GM21529 (cell line): ENCODE measurements at regions not wholly inside any gene's neighbourhood (a gene's known extent, or its start where the extent isn't known, plus 50 kb on each side); places are given as distances from the start of the nearest gene placed in this dataset.
"Not testable (repeated sequence)": the region's sequence is repeated elsewhere in the genome, so short reads cannot be mapped to it uniquely, and the experiment has no call there.

Source experiments
- ATAC-seq: cut with Tn5 transposase; IDR thresholded peaks from one replicate; pipeline ENCODE4 v1.9.1; 2021; ENCODE audit not compliant: unreplicated experiment

- ATAC-seq = no peak
These were observed 662.5 kb downstream of the LUZP2 start for GRCh38 chr11:25159341-25159740.

GRCh38 chr11:25163421-25163820, 666.6 kb downstream of the LUZP2 start:
- no peak for ATAC-seq

DNA sequence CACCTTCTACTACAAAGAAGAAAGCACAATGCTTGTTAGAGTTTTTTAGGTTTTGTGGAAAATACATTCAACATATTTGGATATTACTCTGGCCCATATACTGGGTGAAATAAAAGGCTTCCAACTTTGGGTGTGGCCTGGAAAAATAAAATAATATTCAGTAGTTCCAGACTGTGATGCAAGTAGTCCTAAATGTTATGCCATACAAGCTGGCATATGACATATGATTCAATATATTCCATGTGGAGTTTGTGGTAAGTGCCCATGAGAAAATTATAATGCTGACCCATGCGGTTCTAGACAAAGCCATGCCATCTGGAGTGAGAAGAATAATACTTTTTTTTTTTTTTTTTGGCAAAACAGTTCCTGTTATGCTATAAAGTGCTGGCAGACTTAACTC, 683.3 kb downstream of the LUZP2 start:
- ATAC-seq = no peak

- ATAC-seq = no peak
These were observed 686.6 kb downstream of the LUZP2 start for GRCh38 chr11:25183411-25183810.

- ATAC-seq = no peak
These were observed 700.7 kb downstream of the LUZP2 start for GRCh38 chr11:25197515-25197914.

GRCh38 chr11:25198704-25199103, 701.9 kb downstream of the LUZP2 start:
- no peak for ATAC-seq

DNA sequence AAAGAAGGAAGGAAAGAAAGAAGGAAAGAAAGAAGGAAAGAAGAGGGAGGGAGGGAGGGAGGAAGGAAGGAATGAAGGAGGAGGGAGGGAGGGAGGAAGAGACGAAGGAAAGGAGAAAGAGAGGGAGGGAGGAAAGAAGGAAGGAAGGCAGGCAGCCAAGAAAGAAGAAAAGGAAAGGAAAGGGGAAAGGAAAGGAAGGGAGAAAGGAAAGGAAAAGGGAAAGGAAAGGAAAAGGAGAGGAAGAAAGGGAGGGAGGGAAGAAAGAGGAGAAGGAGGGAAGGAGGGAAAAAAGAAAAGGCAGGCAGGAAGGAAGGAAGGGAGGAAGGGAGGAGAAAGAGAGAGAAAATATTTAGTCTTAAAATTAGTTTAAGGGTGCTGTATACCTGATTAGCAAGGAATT, 704.1 kb downstream of the LUZP2 start:
- ATAC-seq = no peak

DNA sequence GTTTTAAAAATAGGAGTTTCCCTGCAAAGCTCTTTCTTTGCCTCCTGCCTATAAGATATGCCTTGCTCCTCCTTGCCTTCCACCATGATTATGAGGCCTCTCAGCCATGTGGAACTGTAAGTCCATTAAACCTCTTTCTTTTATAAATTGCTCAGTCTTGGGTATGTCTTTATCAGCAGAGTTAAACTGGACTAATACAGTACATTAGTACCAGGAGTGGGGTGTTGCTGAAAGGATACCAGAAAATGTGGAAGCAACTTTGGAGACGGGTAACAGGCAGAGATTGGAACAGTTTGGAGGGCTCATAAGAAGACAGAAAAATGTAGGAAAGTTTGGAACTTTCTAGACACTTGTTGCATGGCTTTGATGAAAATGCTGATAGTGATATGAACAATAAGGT, 709.9 kb downstream of the LUZP2 start:
- no peak for ATAC-seq

GRCh38 chr11:25211635-25212254, 714.9 kb downstream of the LUZP2 start:
- no peak for ATAC-seq

DNA sequence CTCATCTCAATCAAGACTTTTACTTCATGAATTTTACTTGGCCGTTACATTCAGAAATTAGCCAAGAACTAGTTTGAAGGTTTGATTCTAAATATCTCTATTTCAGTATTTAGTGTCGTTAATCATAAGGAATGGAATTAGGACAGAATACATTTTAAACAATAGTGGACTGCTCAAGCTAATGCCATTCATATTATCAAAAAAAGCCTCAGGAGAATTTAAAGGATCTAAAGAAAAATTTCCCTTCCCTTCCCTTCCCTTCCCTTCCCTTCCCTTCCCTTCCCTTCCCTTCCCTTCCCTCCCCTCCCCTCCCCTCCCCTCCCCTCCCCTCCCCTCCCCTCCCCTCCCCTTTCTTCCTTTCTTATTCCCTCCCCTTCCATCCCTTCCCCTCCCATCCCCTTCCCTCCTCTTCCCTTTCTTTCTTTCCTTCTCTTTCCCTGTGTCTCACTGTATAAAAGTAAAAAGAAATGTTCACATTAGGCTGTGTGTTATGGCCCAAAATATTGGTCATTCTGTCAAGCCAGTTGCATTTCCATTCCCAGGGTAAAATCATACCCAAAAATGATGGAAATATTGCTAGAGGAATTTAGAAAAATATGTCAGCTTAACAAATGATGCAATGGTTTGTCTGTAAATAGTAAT, 717.8 kb downstream of the LUZP2 start:
- no peak for ATAC-seq

DNA sequence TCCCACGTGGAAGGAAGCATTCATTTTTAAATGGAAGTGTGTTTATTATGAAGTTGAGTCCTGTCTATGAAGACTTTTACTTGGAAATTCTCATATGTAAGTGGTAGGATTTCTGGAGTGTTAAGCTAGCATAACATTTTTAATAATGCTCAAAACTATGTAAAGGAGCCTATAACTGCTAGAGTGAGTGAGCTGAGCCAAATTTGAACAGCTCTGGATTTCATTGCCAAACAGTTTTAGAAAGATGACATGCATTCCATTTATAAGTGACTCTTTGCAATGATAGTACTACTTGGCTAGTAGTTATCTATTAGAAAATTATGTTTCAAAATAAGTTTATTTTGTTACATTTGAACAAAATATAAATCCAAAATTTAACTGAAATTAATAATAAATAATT, 721.2 kb downstream of the LUZP2 start:
- ATAC-seq = no peak

DNA sequence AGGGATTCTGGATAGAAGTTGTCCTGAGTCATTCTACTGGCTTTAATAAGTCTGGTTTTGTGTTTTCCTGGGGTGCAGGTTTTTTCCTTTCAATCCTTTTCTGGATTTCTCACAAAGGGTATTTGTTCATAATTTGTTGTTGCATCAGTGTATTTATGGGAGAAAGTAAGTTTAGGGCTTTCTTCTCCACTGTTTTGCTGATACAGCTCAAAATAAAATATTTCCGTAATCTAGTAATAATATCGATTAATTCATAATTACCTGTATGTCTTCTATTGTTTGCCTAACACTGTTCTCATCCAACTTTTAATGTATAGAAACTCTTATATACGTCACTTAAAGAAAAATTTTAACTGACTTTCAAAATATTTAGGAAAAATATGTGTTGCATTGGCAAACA, 728.2 kb downstream of the LUZP2 start:
- ATAC-seq = no peak

GRCh38 chr11:25242928-25243327, 746.1 kb downstream of the LUZP2 start:
- no peak for ATAC-seq

- no peak for ATAC-seq
These were observed 747.3 kb downstream of the LUZP2 start for GRCh38 chr11:25244126-25244525.

GRCh38 chr11:25247336-25247735, 750.5 kb downstream of the LUZP2 start:
- ATAC-seq = no peak

DNA sequence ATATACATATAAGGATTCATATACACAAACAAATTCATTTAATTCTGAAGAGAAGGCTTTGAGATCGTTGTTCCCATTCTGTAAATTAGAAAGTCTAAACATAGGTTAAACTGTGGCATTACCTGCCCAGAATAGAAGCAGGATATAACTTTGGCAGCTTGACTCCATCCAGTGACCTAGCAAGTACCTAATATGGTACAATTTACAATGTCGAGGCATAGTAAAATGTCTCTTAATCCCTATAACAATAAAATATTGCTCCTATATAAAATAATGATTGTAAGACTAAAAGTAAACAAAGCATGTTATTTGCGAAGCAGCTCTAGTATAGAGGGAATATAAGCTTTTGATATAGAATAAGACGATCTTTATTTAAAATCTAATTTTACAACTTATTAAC, 756.0 kb downstream of the LUZP2 start:
- no peak for ATAC-seq

GRCh38 chr11:25263861-25264260, 767.0 kb downstream of the LUZP2 start:
- not testable (repeated sequence) for ATAC-seq

DNA sequence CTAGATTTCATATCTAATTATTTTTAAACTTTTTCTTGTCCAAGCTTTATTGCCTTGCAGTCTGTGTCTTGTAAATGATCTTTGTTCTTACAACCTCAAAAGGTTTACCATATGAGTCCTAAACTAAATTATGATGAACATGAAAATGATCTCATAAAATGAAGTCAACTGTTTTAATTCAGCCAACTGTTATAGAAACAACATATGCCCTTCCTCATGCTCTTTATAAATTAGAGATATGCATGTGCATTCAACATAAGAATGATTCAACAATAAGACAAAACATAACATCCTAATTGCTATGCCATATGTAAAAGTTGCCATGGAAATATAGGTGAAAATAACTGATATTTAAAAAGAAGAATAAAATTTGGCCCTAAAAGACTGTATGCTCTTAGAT, 774.4 kb downstream of the LUZP2 start:
- ATAC-seq = no peak

DNA sequence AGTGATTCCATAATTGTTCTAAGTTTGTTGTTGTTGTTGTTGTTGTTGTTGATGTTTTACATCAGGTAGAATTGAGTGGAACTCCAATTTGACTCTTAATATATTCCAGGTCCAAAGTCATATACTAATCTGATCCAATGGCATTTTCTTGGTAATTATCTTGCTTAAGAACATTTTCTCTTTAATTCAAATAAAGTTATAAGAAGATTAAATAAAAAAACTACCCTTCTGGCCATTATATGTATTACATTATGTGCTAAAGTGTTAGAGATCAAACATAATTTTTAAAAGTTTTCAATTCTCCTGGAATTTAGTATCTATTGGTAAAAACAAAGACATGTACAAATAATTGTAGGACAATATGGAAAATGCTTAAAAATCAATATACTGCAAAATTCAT, 775.4 kb downstream of the LUZP2 start:
- ATAC-seq = no peak

- not testable (repeated sequence) for ATAC-seq
These were observed 784.0 kb downstream of the LUZP2 start for GRCh38 chr11:25280821-25281220.

GRCh38 chr11:25293166-25293565, 796.3 kb downstream of the LUZP2 start:
- no peak for ATAC-seq

DNA sequence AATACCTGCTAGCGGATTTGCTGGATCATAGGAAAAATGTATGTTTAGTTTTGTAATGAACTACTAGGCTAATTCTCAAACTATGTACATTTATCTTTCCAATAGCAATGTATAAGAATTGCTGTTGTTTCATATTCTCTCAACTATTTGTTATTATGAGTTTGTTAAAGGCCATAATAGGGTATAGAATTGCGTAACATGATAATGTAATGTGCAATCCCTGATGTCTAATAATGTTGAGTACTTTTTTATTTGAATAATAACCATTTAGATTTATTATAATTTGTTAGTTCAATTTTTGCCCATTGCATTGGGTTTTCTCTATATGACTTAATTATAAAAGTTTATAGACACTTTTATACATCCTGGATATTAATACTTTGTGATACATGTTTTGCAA, 801.6 kb downstream of the LUZP2 start:
- no peak for ATAC-seq

DNA sequence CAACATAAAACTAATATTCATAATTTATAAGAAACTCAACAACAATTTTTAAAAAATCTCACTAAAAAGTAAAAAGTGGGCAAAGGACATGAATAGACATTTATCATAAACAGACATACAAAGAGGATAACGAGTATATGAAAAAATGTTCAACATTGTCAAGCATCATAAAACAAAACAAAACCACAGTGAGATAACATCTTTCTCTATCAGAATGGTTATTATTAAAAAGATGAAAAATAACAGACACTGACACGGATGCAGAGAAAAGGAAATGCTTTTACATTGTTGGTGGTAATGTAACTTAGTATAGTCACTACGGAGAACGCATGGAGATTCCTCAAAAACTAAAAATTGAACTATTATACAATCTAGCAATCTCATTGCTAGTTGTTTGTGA, 813.0 kb downstream of the LUZP2 start:
- ATAC-seq = no peak
